B cell (primary cell): ENCODE measurements at regions not wholly inside any gene's neighbourhood (a gene's known extent, or its start where the extent isn't known, plus 50 kb on each side); places are given as distances from the start of the nearest gene placed in this dataset.

Experiments used
- ATAC-seq: fragments of 200-7000 bp; cut with Tn5 transposase; one replicate; pipeline ENCODE4 v1.10.0; 2021; ENCODE audit warnings: low read depth, mild to moderate bottlenecking, moderate number of reproducible peaks, moderate library complexity
- CTCF ChIA-PET: fragments of 350-600 bp; sonication (Branson Sonifier 250); formaldehyde crosslinking; loops from one replicate; lab custom pipeline; 2021; ENCODE audit warnings: antibody characterized with exemption, inconsistent platforms; lab: Charles Lee
- POLR2A ChIA-PET: fragments of 350-600 bp; sonication (Branson Sonifier 250); formaldehyde crosslinking; loops from one replicate; lab custom pipeline; 2021; ENCODE audit warnings: antibody characterized with exemption; lab: Charles Lee
- DNase-seq: peaks from one replicate; pipeline ENCODE4 v3.0.0; 2013
- H2AFZ ChIP-seq: 2 replicates; pipeline ENCODE4 v1.6.1; 2012; ENCODE audit warnings: mild to moderate bottlenecking, low read depth, low read length; ENCODE audit not compliant: insufficient read depth, poor library complexity, severe bottlenecking
- H3K27ac ChIP-seq, 2 donors: 1 replicate in 1 of 2; 2 replicates in 1 of 2; pipeline ENCODE4 v1.5.1; 2012 to 2013; ENCODE audit warnings: low read length in 2 of 2, mild to moderate bottlenecking in 2 of 2, moderate library complexity in 1 of 2
- H3K27me3 ChIP-seq, 4 experiments: fragments of 200-600 bp in 1 of 4; sonication (generic) in 1 of 4; replicated peaks in 1 of 4; 1 replicate in 2 of 4; 2 replicates in 2 of 4; pipeline versions ENCODE4 v1.6.1 to v1.7.0; 2013 to 2016; ENCODE audit warnings: low read length in 3 of 4, mild to moderate bottlenecking in 2 of 4, mixed read lengths in 1 of 4, moderate library complexity in 1 of 4; ENCODE audit not compliant: insufficient read depth in 4 of 4, control insufficient read depth in 3 of 4; ENCODE audit errors: control extremely low read depth in 1 of 4
- H3K36me3 ChIP-seq, 2 experiments: replicated peaks in 1 of 2; 1 replicate in 1 of 2; 2 replicates in 1 of 2; pipeline versions ENCODE4 v1.6.1 to v1.7.1; 2013; ENCODE audit warnings: low read length in 1 of 2; ENCODE audit not compliant: insufficient read depth in 2 of 2, control insufficient read depth in 1 of 2; ENCODE audit errors: control extremely low read depth in 1 of 2, extremely low read depth in 1 of 2
- H3K4me1 ChIP-seq, 2 donors: fragments of 200-600 bp in 1 of 2; sonication (generic) in 1 of 2; 1 replicate in 1 of 2; 2 replicates in 1 of 2; pipeline versions ENCODE4 v1.5.1 to v1.6.1; 2013 to 2017; ENCODE audit warnings: low read length in 2 of 2; ENCODE audit not compliant: control insufficient read depth in 2 of 2, insufficient read depth in 2 of 2
- H3K4me2 ChIP-seq: replicated peaks from 2 replicates; pipeline ENCODE3; 2012; ENCODE audit warnings: mild to moderate bottlenecking, low read depth, low read length; ENCODE audit not compliant: poor library complexity, severe bottlenecking
- H3K4me3 ChIP-seq, 5 experiments: fragments of 200-600 bp in 1 of 5; sonication (generic) in 1 of 5; 1 replicate in 3 of 5; 2 replicates in 2 of 5; pipeline versions ENCODE4 v1.5.1 to v1.7.0; 2011 to 2016; ENCODE audit warnings: low read length in 4 of 5, mild to moderate bottlenecking in 4 of 5, low read depth in 2 of 5, control low read depth in 1 of 5, moderate library complexity in 1 of 5; ENCODE audit not compliant: insufficient read depth in 1 of 5; ENCODE audit errors: control extremely low read depth in 1 of 5, extremely low read depth in 1 of 5
- H3K79me2 ChIP-seq: fragments of 200-600 bp; sonication (generic); one replicate; pipeline ENCODE4 v1.6.0; 2016; ENCODE audit warnings: low read length; ENCODE audit not compliant: control insufficient read depth, insufficient read depth
- H3K9ac ChIP-seq: fragments of 200-600 bp; sonication (generic); 2 replicates; pipeline ENCODE4 v1.6.1; 2017; ENCODE audit warnings: mild to moderate bottlenecking, low read length, moderate library complexity
- H3K9me3 ChIP-seq, 3 donors: one replicate each; pipeline versions ENCODE4 v1.6.1 to v1.7.1; 2013; ENCODE audit warnings: low read length in 2 of 3; ENCODE audit not compliant: control insufficient read depth in 2 of 3, insufficient read depth in 1 of 3; ENCODE audit errors: control extremely low read depth in 1 of 3
- H4K20me1 ChIP-seq: 2 replicates; pipeline ENCODE4 v1.6.0; 2012; ENCODE audit warnings: mild to moderate bottlenecking, low read length; ENCODE audit not compliant: insufficient read depth, control insufficient read depth, poor library complexity, severe bottlenecking
- H3K27ac Mint-ChIP-seq: one replicate; pipeline ENCODE4 v1.8.0; 2021; ENCODE audit warnings: mixed read lengths
- H3K27me3 Mint-ChIP-seq: one replicate; pipeline ENCODE4 v1.8.0; 2021; ENCODE audit warnings: mixed read lengths
- H3K4me1 Mint-ChIP-seq: one replicate; pipeline ENCODE4 v1.8.0; 2021; ENCODE audit warnings: mixed read lengths
- H3K4me3 Mint-ChIP-seq: one replicate; pipeline ENCODE4 v1.8.0; 2021; ENCODE audit warnings: mixed read lengths
- H3K9me3 Mint-ChIP-seq: one replicate; pipeline ENCODE4 v1.8.0; 2022; ENCODE audit warnings: mixed read lengths; ENCODE audit not compliant: insufficient read depth
- CTCF ChIP-seq: fragments of 200-600 bp; IDR thresholded peaks from one replicate; pipeline ENCODE4 v1.8.0; 2022; ENCODE audit warnings: antibody characterized with exemption, mild to moderate bottlenecking
- EZH2 ChIP-seq: IDR thresholded peaks from 2 replicates; pipeline ENCODE4 v1.6.1; 2012; ENCODE audit warnings: borderline replicate concordance, low read depth, mild to moderate bottlenecking, moderate library complexity, low read length; ENCODE audit not compliant: insufficient read depth, poor library complexity, severe bottlenecking
- WGBS: methylation state at CpG from one replicate; pipeline ENCODE4 v1.1.5; 2013; ENCODE audit warnings: missing lambda C conversion rate; ENCODE audit not compliant: insufficient coverage; 5-methylcytosine and 5-hydroxymethylcytosine counted together
- intact Hi-C: fragments of 100-400 bp; cut with micrococcal nuclease; formaldehyde crosslinking; loops from one replicate; pipeline ENCODE4 v1.10.0; 2022

DNA sequence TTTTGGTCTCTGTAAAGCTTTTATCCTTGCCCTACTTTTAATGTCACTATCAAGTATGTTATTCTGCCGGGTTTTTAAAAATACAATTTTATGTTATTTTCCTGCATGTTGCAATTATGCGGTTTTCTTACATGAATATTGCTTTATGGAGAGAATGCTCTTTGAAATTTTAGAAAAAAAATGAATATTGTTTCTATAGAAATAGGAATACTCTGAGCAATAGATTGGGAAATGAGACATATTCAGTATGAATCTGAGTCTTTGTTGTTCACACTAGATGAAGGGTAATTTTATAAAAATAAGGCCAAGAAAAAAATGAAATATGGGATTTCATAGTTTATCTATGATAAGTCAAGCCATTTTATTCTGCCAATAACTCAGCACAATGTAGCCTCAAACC lies 142.2 kb upstream of the DTNA start:
- Histone ChIP-seq H3K9me3 (no peaks in the 10 kb centered on the region), H3K36me3 (no peaks in the 10 kb centered on the region), H3K79me2 (no peaks in the 10 kb centered on the region), H3K9ac (no peak overlapping the region), H3K4me1 (no peaks in the 10 kb centered on the region), H3K4me2 (no peak overlapping the region), H3K27me3 (no peaks in the 10 kb centered on the region), H4K20me1 (no peaks in the 10 kb centered on the region), H3K4me3 (no peak overlapping the region), H2AFZ (no peak overlapping the region), H3K27ac (no peak overlapping the region)
- no peak overlapping the region for H3K27ac Mint-ChIP-seq
- DNase-seq (no peak), ATAC-seq (no peak)
- intact Hi-C loops, result no loop called here
- ChIA-PET POLR2A (no interaction called here), CTCF (no interaction called here)
- WGBS, result no CpG with 5 or more reads among the region's 2 CpGs
- no peaks in the 10 kb centered on the region for H3K27me3 Mint-ChIP-seq
- H3K4me1 Mint-ChIP-seq, result no peaks in the 10 kb centered on the region
- no peak overlapping the region for H3K4me3 Mint-ChIP-seq
- TF ChIP-seq CTCF (no peak), EZH2 (no peak)
- H3K9me3 Mint-ChIP-seq, result no peaks in the 10 kb centered on the region

DNA sequence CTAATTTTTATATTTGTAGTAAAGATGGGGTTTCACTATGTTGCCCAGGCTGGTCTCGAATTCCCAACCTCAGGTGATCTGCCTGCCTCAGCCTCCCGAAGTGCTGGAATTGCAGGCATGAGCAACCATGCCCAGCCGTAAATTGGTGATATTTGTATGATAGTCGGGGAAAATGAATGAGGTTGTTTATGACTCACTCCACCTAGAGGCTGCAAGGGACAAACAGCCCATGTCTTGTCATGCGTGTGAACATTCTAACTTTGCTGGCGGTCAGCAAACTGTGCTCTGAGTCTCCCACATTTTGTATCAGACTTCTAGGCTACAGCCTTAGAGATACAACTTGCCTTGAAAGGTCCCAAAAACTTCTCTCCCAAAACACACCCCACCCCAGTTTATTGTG lies 133.5 kb upstream of the DTNA start:
- 84% methylated on average over 4 of the region's 6 CpGs for WGBS
- H2AFZ ChIP-seq, result no peak overlapping the region
- Mint-ChIP-seq H3K9me3 (no peaks in the 10 kb centered on the region), H3K27ac (no peak overlapping the region), H3K4me3 (no peak overlapping the region), H3K27me3 (no peaks in the 10 kb centered on the region), H3K4me1 (no peaks in the 10 kb centered on the region)
- no peaks in the 10 kb centered on the region for H4K20me1 ChIP-seq
- no peaks in the 10 kb centered on the region for H3K4me1 ChIP-seq
- H3K4me3 ChIP-seq, result no peak overlapping the region
- intact Hi-C loops, result no loop called here
- TF ChIP-seq EZH2, result no peak
- no peak for TF ChIP-seq CTCF
- DNase-seq (no peak), ATAC-seq (no peak)
- H3K79me2 ChIP-seq, result no peaks in the 10 kb centered on the region
- no peak overlapping the region for H3K9ac ChIP-seq
- ChIA-PET POLR2A (no interaction called here), CTCF (no interaction called here)
- no peaks in the 10 kb centered on the region for H3K27me3 ChIP-seq
- H3K4me2 ChIP-seq, result no peak overlapping the region
- H3K27ac ChIP-seq, result no peak overlapping the region
- no peaks in the 10 kb centered on the region for H3K36me3 ChIP-seq
- H3K9me3 ChIP-seq, result peaks cover 0 to 8% (median 0%) of the 10 kb centered on the region in 3 donors
